Gastroesophageal sphincter (tissue), 4 donors: ENCODE measurements at regions not wholly inside any gene's neighbourhood (a gene's known extent, or its start where the extent isn't known, plus 50 kb on each side); places are given as distances from the start of the nearest gene placed in this dataset.
A peak's percentile ranks its signal among the peaks of the same experiment; 100 is the strongest.

Experiments used
- ATAC-seq: fragments of 150-250 bp; one replicate; pipeline ENCODE4 v1.9.1; 2016; ENCODE audit warnings: mild to moderate bottlenecking, moderate library complexity
- H3K27ac ChIP-seq, 4 donors: fragments of 200-600 bp; sonication (generic) in 3 of 4; 1 replicate in 3 of 4; 2 replicates in 1 of 4; pipeline ENCODE4 v1.5.1; 2016 to 2019
- H3K27me3 ChIP-seq: fragments of 200-600 bp; sonication (generic); one replicate; pipeline ENCODE4 v1.5.1; 2019
- H3K36me3 ChIP-seq, 2 donors: fragments of 200-600 bp; sonication (generic); one replicate each; pipeline ENCODE4 v1.5.1; 2019; ENCODE audit warnings: control low read depth in 1 of 2
- H3K4me1 ChIP-seq, 3 donors: fragments of 200-600 bp; sonication (generic); 1 replicate in 2 of 3; 2 replicates in 1 of 3; pipeline ENCODE4 v1.5.1; 2016 to 2019; ENCODE audit warnings: control low read depth in 2 of 3
- H3K4me3 ChIP-seq, 2 donors: fragments of 200-600 bp; sonication (generic); one replicate each; pipeline ENCODE4 v1.5.1; 2019; ENCODE audit warnings: mild to moderate bottlenecking in 1 of 2, moderate library complexity in 1 of 2
- H3K9me3 ChIP-seq, 3 donors: fragments of 200-600 bp; sonication (generic); one replicate each; pipeline ENCODE4 v1.5.1; 2017 to 2019; ENCODE audit warnings: control low read depth in 2 of 3
- EP300 ChIP-seq: sonication (generic); formaldehyde crosslinking; IDR thresholded peaks from one replicate; pipeline ENCODE4 v1.6.1; 2017; ENCODE audit warnings: antibody characterized with exemption, mild to moderate bottlenecking
- POLR2A ChIP-seq, 2 donors: fragments of 450-650 bp; IDR thresholded peaks; one replicate each; pipeline ENCODE4 v1.6.1; 2017; ENCODE audit warnings: antibody characterized with exemption in 2 of 2, mild to moderate bottlenecking in 2 of 2, moderate library complexity in 1 of 2
- POLR2AphosphoS5 ChIP-seq: sonication (generic); formaldehyde crosslinking; IDR thresholded peaks from one replicate; pipeline ENCODE4 v1.6.1; 2017; ENCODE audit warnings: antibody characterized with exemption
- WGBS, 2 donors: methylation state at CpG; one replicate each; pipeline ENCODE4 v1.1.5; 2018; ENCODE audit warnings: low coverage in 1 of 2; 5-methylcytosine and 5-hydroxymethylcytosine counted together
- TF ChIP-seq, protein P1 (sequence below), 4 experiments: fragments of 200-600 bp in 2 of 4; fragments of 450-650 bp in 2 of 4; sonication (generic) in 1 of 4; IDR thresholded peaks; one replicate each; pipeline ENCODE4 v1.5.1; 2017 to 2019; ENCODE audit warnings: antibody characterized with exemption in 4 of 4, mild to moderate bottlenecking in 2 of 4, moderate library complexity in 2 of 4

DNA sequence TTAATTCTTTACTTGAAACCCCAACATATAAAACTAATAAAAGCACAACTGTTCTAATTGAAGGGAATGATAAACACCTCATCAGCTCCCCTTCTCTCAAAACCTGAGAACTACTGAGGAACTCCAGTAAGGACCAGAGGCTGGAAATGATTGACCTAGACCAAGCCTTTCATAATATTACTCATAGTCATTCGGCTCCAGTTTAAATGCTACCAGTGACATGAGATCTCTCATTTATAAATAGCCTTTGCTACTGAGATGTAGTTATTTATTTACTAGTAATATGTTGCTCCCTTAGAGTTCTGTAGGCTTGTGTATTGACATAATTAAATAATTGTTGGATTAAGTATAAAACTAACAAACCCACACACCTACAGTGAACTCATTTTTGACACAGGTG is 209.8 kb upstream of the PRMT6 start:
- 89 to 90% methylated on average over 1 of the region's 1 CpG for WGBS, 2 donors
- ATAC-seq: no peak
- Histone ChIP-seq H3K9me3 (no peaks in the 10 kb centered on the region), H3K4me3 (no peak overlapping the region), H3K27ac (no peak overlapping the region), H3K4me1 (no peaks in the 10 kb centered on the region), H3K36me3 (no peaks in the 10 kb centered on the region), H3K27me3 (no peaks in the 10 kb centered on the region)
- no peak for TF ChIP-seq EP300
- no peak for TF ChIP-seq POLR2A (IDR thresholded peaks at IDR 0.05)
- TF ChIP-seq, protein P1, sequence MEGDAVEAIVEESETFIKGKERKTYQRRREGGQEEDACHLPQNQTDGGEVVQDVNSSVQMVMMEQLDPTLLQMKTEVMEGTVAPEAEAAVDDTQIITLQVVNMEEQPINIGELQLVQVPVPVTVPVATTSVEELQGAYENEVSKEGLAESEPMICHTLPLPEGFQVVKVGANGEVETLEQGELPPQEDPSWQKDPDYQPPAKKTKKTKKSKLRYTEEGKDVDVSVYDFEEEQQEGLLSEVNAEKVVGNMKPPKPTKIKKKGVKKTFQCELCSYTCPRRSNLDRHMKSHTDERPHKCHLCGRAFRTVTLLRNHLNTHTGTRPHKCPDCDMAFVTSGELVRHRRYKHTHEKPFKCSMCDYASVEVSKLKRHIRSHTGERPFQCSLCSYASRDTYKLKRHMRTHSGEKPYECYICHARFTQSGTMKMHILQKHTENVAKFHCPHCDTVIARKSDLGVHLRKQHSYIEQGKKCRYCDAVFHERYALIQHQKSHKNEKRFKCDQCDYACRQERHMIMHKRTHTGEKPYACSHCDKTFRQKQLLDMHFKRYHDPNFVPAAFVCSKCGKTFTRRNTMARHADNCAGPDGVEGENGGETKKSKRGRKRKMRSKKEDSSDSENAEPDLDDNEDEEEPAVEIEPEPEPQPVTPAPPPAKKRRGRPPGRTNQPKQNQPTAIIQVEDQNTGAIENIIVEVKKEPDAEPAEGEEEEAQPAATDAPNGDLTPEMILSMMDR (IDR thresholded peaks at IDR 0.05): no peak
- TF ChIP-seq POLR2AphosphoS5: no peak

DNA sequence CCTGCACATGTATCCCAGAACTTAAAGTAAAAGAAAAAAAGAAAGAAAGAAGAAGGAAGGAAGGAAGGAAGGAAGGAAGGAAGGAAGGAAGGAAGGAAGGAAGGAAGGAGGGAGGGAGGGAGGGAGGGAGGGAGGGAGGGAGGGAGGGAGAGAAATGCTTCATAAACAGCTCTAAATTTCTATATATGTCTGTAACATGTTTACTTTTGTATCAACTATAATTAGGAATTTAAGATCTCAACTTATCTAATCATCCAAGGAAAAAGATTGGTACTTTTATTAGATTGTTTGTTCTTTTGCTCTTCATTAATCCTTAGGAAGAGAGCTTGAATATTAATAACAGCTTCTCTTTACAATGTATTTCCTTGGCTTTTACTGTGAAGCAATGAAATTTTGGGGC is 195.4 kb upstream of the PRMT6 start:
- H3K9me3 ChIP-seq: no peaks in the 10 kb centered on the region
- no peak overlapping the region for H3K4me3 ChIP-seq
- TF ChIP-seq EP300 (no peak), POLR2AphosphoS5 (no peak), POLR2A (IDR thresholded peaks at IDR 0.05) (no peak)
- H3K4me1 ChIP-seq: no peaks in the 10 kb centered on the region
- H3K27me3 ChIP-seq: no peaks in the 10 kb centered on the region
- H3K36me3 ChIP-seq: no peaks in the 10 kb centered on the region
- no peak for ATAC-seq
- no peak overlapping the region for H3K27ac ChIP-seq

DNA sequence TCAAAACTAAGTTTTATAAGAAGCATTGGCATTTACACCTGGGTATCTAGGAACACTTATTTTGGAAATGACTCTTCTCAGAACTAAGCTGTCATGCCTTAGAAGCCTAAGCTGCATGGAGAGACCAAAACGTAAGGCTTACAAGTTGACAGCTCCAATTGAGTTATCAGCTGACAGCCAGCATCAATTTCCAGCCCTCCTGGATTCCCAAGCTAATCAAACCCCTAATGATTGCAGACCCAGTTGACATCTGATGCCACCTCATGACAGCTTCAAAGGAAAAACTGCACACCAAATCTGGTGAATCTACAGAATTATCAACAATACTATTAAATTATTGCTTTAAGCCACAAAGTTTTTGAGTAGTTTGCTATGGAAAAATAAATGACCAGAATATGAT is 187.6 kb upstream of the PRMT6 start:
- H3K27me3 ChIP-seq: no peaks in the 10 kb centered on the region
- H3K4me1 ChIP-seq: no peaks in the 10 kb centered on the region
- no peak overlapping the region for H3K4me3 ChIP-seq
- ATAC-seq: no peak
- no peaks in the 10 kb centered on the region for H3K36me3 ChIP-seq
- no peak overlapping the region for H3K27ac ChIP-seq
- no peak for TF ChIP-seq POLR2A (IDR thresholded peaks at IDR 0.05)
- no peak for TF ChIP-seq POLR2AphosphoS5
- TF ChIP-seq, protein P1 (IDR thresholded peaks at IDR 0.05): no peak
- no peak for TF ChIP-seq EP300
- H3K9me3 ChIP-seq: no peaks in the 10 kb centered on the region
- WGBS, 2 donors: 40 to 60% methylated on average over 1 of the region's 1 CpG

DNA sequence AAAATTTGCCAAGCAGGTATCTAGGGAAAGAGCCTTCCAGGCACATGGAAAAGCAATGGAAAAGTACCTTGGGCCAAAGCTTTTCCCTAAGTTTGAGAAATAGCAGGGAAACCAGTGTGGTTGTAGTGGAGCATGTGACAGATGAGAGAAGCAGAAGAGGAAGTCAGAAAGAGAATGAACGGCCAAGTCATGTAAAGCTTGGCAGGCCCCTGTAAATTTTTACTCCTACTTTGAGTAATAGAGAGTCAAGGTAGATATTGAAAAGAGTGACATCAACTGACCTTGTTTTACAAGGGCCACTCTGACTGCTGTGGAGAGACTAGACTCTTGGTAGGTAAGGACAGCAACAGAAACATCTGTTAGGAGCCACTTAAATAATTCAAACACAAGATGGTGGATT is 180.9 kb upstream of the PRMT6 start:
- TF ChIP-seq POLR2A (IDR thresholded peaks at IDR 0.05): no peak
- Histone ChIP-seq H3K36me3 (no peaks in the 10 kb centered on the region), H3K4me1 (peaks cover 0 to 15% (median 0%) of the 10 kb centered on the region in 3 donors), H3K9me3 (no peaks in the 10 kb centered on the region), H3K4me3 (no peak overlapping the region), H3K27me3 (no peaks in the 10 kb centered on the region), H3K27ac (no peak overlapping the region)
- WGBS, 2 donors: 11 to 22% methylated on average over 1 of the region's 1 CpG
- ATAC-seq: no peak

DNA sequence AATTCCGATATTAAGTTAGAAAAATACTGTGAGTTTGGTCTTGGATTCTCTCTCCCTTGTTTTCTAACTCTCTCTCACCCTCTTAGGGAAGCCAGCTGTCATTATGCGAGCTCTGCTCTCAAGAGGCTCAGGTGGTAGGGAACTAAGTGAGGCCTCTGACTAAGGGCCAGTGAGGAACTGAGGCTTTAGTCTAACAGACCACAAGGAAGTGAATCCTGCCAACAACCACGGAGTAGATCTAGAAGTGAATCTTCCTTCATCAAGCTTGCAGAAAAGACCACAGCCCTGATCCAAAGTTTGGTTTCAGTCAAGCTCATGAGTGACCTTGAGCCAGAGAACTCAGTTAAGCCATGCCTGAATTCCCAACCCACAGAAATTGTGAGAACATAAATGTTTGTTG is 180.1 kb upstream of the PRMT6 start:
- Histone ChIP-seq H3K4me1 (peaks cover 0 to 15% (median 0%) of the 10 kb centered on the region in 3 donors), H3K27me3 (no peaks in the 10 kb centered on the region), H3K36me3 (no peaks in the 10 kb centered on the region), H3K27ac (no peak overlapping the region), H3K4me3 (no peak overlapping the region), H3K9me3 (no peaks in the 10 kb centered on the region)
- no peak for ATAC-seq
- 68 to 90% methylated on average over 2 to 3 of the region's 3 CpGs for WGBS, 2 donors
- TF ChIP-seq, protein P1 (IDR thresholded peaks at IDR 0.05): no peak
- TF ChIP-seq POLR2AphosphoS5 (no peak), POLR2A (IDR thresholded peaks at IDR 0.05) (no peak), EP300 (no peak)

DNA sequence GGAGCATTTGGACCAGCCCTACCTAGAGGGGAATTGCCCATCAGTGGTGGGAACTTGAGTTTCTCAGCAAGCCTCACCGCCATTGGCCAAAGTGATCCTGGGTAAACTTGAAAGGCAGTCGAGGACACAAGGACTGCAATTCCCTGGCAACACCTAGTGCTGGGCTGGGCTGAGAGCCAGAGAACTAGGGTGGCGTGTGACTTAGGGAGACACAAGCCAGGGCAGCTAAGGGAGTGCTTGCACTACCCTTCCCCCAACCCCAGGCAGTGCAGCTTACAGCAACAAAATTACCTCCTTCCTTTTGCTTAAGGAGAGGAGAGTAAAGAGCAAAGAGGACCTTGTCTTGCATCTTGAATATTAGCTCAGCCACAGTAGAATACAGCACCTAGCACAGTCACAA is 176.9 kb upstream of the PRMT6 start:
- ATAC-seq: peak; percentile 31
- no peaks in the 10 kb centered on the region for H3K36me3 ChIP-seq
- WGBS, 2 donors: 26% methylated on average over 3 of the region's 3 CpGs; no CpG with 5 or more reads in 1 of the 2 donors
- H3K9me3 ChIP-seq: no peaks in the 10 kb centered on the region
- no peaks in the 10 kb centered on the region for H3K27me3 ChIP-seq
- H3K27ac ChIP-seq: no peak overlapping the region
- TF ChIP-seq, protein P1 (IDR thresholded peaks at IDR 0.05): no peak
- no peak for TF ChIP-seq POLR2AphosphoS5
- peaks cover 0 to 15% (median 0%) of the 10 kb centered on the region in 3 donors for H3K4me1 ChIP-seq
- no peak overlapping the region for H3K4me3 ChIP-seq
